Sigmoid colon (tissue), 6 donors: ENCODE measurements at regions not wholly inside any gene's neighbourhood (a gene's known extent, or its start where the extent isn't known, plus 50 kb on each side); places are given as distances from the start of the nearest gene placed in this dataset.

ENCODE experiments used
- DNase-seq: peaks from one replicate; pipeline ENCODE4 v3.0.0-alpha.2; 2019
- H3K27ac ChIP-seq, 4 donors: fragments of 200-600 bp; sonication (generic); one replicate each; pipeline ENCODE4 v1.5.1; 2016 to 2019; ENCODE audit warnings: mild to moderate bottlenecking in 1 of 4
- H3K27me3 ChIP-seq, 3 donors: fragments of 200-600 bp; sonication (generic); one replicate each; pipeline ENCODE4 v1.5.1; 2019; ENCODE audit warnings: mild to moderate bottlenecking in 1 of 3
- H3K36me3 ChIP-seq, 4 donors: fragments of 200-600 bp; sonication (generic); one replicate each; pipeline ENCODE4 v1.5.1; 2016 to 2019
- H3K4me1 ChIP-seq, 4 donors: fragments of 200-600 bp; sonication (generic); one replicate each; pipeline ENCODE4 v1.5.1; 2017 to 2019
- H3K4me3 ChIP-seq, 4 donors: fragments of 200-600 bp; sonication (generic); one replicate each; pipeline ENCODE4 v1.5.1; 2017 to 2019; ENCODE audit warnings: mild to moderate bottlenecking in 2 of 4, moderate library complexity in 1 of 4
- H3K9me3 ChIP-seq, 4 donors: fragments of 200-600 bp in 3 of 4; sonication (generic) in 3 of 4; one replicate each; pipeline versions ENCODE4 v1.5.1 to v1.6.1; 2013 to 2019
- CTCF ChIP-seq, 4 experiments: fragments of 450-650 bp in 3 of 4; fragments of 200-600 bp in 1 of 4; IDR thresholded peaks; one replicate each; pipeline ENCODE4 v1.5.1; 2016 to 2019; ENCODE audit warnings: antibody characterized with exemption in 4 of 4, mild to moderate bottlenecking in 3 of 4, moderate library complexity in 2 of 4
- EP300 ChIP-seq, 4 donors: sonication (generic); formaldehyde crosslinking; IDR thresholded peaks; one replicate each; pipeline ENCODE4 v1.6.1; 2017; ENCODE audit warnings: antibody characterized with exemption in 4 of 4
- POLR2A ChIP-seq, 2 donors: fragments of 450-650 bp; IDR thresholded peaks; one replicate each; pipeline ENCODE4 v1.6.1; 2016; ENCODE audit warnings: antibody characterized with exemption in 2 of 2, mild to moderate bottlenecking in 2 of 2, moderate library complexity in 2 of 2
- POLR2AphosphoS5 ChIP-seq, 4 donors: sonication (generic); formaldehyde crosslinking; IDR thresholded peaks; one replicate each; pipeline ENCODE4 v1.6.1; 2017; ENCODE audit warnings: antibody characterized with exemption in 4 of 4
- WGBS, 2 donors: extraction: QIAGEN DNeasy Blood & Tissue Kit; methylation state at CpG; one replicate each; pipeline ENCODE4 v1.1.7; 2013; 5-methylcytosine and 5-hydroxymethylcytosine counted together
- intact Hi-C: fragments of 100-400 bp; cut with DNase I; formaldehyde crosslinking; loops from one replicate; pipeline ENCODE4 v1.15.1; 2023
- donor health status: healthy with polysubstance abuse.
- donor health status: healthy.

GRCh38 chr13:63120883-63121282 is 1705.2 kb upstream of the PCDH20 start:
- intact Hi-C loops: no loop called here
- TF ChIP-seq POLR2AphosphoS5 (IDR thresholded peaks at IDR 0.05) (no peak), POLR2A (IDR thresholded peaks at IDR 0.05) (no peak), EP300 (IDR thresholded peaks at IDR 0.05) (no peak), CTCF (IDR thresholded peaks at IDR 0.05) (no peak)
- 49 to 65% methylated on average over 2 of the region's 2 CpGs for WGBS, 2 donors

GRCh38 chr13:63117710-63118109 is 1702.1 kb upstream of the PCDH20 start:
- H3K27ac ChIP-seq: no peak overlapping the region
- intact Hi-C loops: no loop called here
- no peaks in the 10 kb centered on the region for H3K36me3 ChIP-seq
- WGBS, 2 donors: 91 to 95% methylated on average over 15 of the region's 15 CpGs
- DNase-seq: peak; percentile 40
- no peaks in the 10 kb centered on the region for H3K27me3 ChIP-seq
- TF ChIP-seq POLR2A (IDR thresholded peaks at IDR 0.05): no peak
- TF ChIP-seq CTCF (IDR thresholded peaks at IDR 0.05): no peak
- no peak for TF ChIP-seq POLR2AphosphoS5 (IDR thresholded peaks at IDR 0.05)
- no peak for TF ChIP-seq EP300 (IDR thresholded peaks at IDR 0.05)
- no peaks in the 10 kb centered on the region for H3K4me1 ChIP-seq
- no peak overlapping the region for H3K4me3 ChIP-seq
- H3K9me3 ChIP-seq: no peaks in the 10 kb centered on the region

More at GRCh38 chr13:63120883-63121282, 1705.2 kb upstream of the PCDH20 start:
- Histone ChIP-seq H3K27ac (no peak overlapping the region), H3K27me3 (no peaks in the 10 kb centered on the region), H3K4me3 (no peak overlapping the region), H3K36me3 (no peaks in the 10 kb centered on the region), H3K4me1 (no peaks in the 10 kb centered on the region), H3K9me3 (no peaks in the 10 kb centered on the region)
- DNase-seq: no peak

DNA sequence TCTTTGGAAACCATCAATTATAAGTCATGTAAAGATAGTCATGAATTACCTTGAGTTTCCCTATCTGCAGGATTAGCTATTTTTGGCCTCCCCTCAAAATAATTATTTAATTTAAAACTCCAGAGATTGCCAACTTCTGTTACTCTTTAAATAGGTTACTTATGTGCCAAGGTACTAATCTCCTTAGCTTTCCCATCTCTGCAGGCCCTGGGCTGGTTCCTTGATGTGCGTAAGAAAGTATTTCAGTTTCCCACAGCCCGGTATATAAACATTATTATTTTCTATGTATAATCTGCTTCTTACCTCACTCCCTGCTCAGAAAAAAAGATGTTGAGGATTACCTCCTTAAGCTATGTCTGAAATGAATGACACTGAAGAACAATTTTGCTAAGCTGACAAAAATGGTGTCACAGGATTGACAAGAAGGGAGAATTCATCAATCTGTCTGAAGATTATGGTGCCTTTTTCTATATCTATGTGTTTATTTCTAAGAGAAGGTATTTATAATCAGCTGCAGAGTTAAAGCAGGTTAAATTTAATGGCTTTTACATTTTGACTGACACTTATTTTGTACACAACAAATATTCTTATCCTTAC is 1697.2 kb upstream of the PCDH20 start:
- Histone ChIP-seq H3K27ac (no peak overlapping the region), H3K27me3 (no peaks in the 10 kb centered on the region), H3K4me1 (peaks cover 0 to under 1% (median 0%) of the 10 kb centered on the region in 4 donors), H3K9me3 (no peaks in the 10 kb centered on the region), H3K36me3 (no peaks in the 10 kb centered on the region), H3K4me3 (no peak overlapping the region)
- whole genome bisulfite sequencing, 2 donors: 91 to 96% methylated on average over 2 of the region's 2 CpGs
- DNase-seq: no peak
- intact Hi-C loops: no loop called here
- TF ChIP-seq CTCF (IDR thresholded peaks at IDR 0.05) (no peak), POLR2AphosphoS5 (IDR thresholded peaks at IDR 0.05) (no peak)

DNA sequence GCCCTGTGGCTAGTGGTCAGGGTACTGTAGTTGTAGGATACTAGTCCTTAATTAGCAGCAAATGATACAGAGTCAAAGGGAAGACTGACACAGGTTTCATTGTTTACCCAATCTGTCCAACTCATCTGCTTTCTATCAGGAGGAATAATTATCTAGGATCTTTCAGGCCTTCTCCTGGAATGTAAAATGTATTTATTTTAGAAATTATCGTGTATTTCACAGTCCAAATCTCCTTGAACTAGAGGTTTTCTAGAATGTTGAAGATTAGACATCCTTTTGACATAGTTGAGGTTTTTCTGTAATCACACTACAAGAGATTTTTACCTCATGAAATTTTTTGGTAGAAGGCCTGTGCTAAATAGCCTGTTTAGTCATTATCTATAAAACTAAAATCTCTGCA is 1694.8 kb upstream of the PCDH20 start:
- no peak for TF ChIP-seq POLR2AphosphoS5 (IDR thresholded peaks at IDR 0.05)
- TF ChIP-seq EP300 (IDR thresholded peaks at IDR 0.05): no peak
- no peak for TF ChIP-seq CTCF (IDR thresholded peaks at IDR 0.05)
- no peak for TF ChIP-seq POLR2A (IDR thresholded peaks at IDR 0.05)
- Histone ChIP-seq H3K27me3 (no peaks in the 10 kb centered on the region), H3K36me3 (no peaks in the 10 kb centered on the region), H3K4me1 (peaks cover 0 to 7% (median 2%) of the 10 kb centered on the region in 4 donors), H3K9me3 (no peaks in the 10 kb centered on the region), H3K27ac (no peak overlapping the region), H3K4me3 (no peak overlapping the region)
- DNase-seq: no peak
- intact Hi-C loops: no loop called here
- WGBS, 2 donors: 62 to 68% methylated on average over 1 of the region's 1 CpG
